ENCODE measurements at regions not wholly inside any gene's neighbourhood (a gene's known extent, or its start where the extent isn't known, plus 50 kb on each side); places are given as distances from the start of the nearest gene placed in this dataset.

DNA sequence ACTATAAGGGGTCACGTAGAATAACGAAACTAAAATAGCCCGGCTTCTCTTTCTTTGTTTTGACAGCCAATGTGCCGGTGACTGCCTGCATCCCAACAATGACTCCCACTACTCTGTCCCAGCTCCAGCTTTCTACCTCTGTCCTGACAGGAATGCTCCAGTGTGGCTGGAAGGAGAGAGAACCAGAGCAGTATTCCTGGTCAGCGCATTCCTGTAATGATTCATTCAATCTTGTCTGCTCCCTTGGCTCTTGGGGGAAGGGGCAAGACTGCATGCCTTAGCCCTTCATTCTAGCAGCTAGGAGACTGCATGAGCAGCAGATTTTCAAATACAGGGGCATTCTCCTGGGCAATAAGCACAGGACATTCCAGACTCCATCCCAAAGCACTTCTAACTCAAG is 132.1 kb upstream of the PRMT6 start:
- Histone ChIP-seq H3K36me3 (no peaks in the 10 kb centered on the region), H3K27me3 (no peaks in the 10 kb centered on the region), H3K4me3 (no peak overlapping the region), H3K4me1 (ENCODE audit: insufficient read depth) (no peaks in the 10 kb centered on the region), H3K9me3 (no peaks in the 10 kb centered on the region), H3K27ac (no peak overlapping the region)
- intact Hi-C loops (cut with DNase I): no loop called here
- WGBS, 3 donors: 14 to 36% (median 18%) methylated on average over 5 of the region's 5 CpGs
- DNase-seq: no peak
- no peak for TF ChIP-seq EP300 (IDR thresholded peaks at IDR 0.05)
- no peak for TF ChIP-seq CTCF (IDR thresholded peaks at IDR 0.05)
- TF ChIP-seq POLR2A (IDR thresholded peaks at IDR 0.05): no peak

DNA sequence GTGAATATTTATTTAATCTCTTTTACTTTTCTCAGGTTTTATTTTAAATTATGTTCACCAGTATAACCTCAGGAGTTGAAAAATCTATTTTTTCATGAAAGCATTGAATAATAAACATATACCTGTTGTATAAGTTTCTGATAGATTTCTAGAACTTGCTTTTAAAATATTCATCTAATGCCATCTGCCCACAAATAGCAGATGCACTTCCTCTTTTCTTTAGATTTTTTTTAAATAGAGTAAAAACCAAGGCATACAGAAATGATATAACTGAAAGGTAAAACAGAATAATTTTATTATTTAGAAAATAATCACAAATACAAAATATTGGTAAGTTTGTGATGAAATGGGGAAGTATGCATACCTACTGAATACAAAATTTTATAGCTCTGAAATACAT is 130.7 kb upstream of the PRMT6 start:
- no peak overlapping the region for H3K4me3 ChIP-seq
- H3K27ac ChIP-seq: no peak overlapping the region
- no peak for DNase-seq
- TF ChIP-seq EP300 (IDR thresholded peaks at IDR 0.05) (no peak), POLR2A (IDR thresholded peaks at IDR 0.05) (no peak), CTCF (IDR thresholded peaks at IDR 0.05) (no peak)
- no peaks in the 10 kb centered on the region for H3K36me3 ChIP-seq
- intact Hi-C loops (cut with DNase I): no loop called here
- no peaks in the 10 kb centered on the region for H3K9me3 ChIP-seq
- H3K4me1 ChIP-seq (ENCODE audit: insufficient read depth): no peaks in the 10 kb centered on the region
- H3K27me3 ChIP-seq: no peaks in the 10 kb centered on the region

DNA sequence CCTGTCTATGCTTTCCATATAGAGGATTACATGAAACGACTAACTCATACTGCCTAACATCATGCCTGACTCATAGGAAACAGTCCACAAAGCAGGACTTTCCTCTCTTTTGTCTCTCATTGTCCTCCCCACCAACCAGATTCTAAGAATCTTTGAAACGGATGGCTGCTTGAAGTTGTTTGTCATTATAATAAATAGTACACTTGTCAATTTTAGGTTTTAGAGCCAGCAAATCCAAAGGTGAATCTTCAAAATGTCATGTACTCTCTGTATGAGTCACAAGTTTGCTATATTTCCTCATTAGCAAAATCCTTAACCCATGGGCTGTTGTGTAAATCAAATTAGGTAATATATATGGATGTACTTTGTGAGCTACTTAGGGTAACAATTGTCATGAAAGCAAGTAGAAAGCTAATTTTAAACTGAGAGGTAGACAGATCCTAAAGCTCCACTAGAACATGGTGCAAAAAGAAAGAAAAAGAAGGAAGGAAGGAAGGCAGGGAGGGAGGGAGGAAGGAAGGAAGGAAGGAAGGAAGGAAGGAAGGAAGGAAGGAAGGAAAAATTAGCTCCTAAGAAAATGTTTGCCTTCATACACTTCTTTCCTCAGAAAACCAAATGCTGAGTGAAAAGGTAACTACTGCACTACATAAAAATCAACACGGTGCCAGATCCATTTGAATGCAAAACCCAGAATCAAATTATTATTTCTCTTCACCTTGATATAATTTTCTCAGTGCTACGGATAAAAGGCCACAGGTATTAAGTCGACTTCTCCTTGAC is 129.5 kb upstream of the PRMT6 start:
- H3K9me3 ChIP-seq: no peaks in the 10 kb centered on the region
- intact Hi-C loops (cut with DNase I): no loop called here
- TF ChIP-seq POLR2A (IDR thresholded peaks at IDR 0.05) (no peak), CTCF (IDR thresholded peaks at IDR 0.05) (no peak), EP300 (IDR thresholded peaks at IDR 0.05) (no peak)
- DNase-seq: no peak
- H3K4me3 ChIP-seq: no peak overlapping the region
- no peaks in the 10 kb centered on the region for H3K36me3 ChIP-seq
- no peaks in the 10 kb centered on the region for H3K4me1 ChIP-seq (ENCODE audit: insufficient read depth)
- H3K27me3 ChIP-seq: no peaks in the 10 kb centered on the region
- 78 to 81% (median 80%) methylated on average over 5 of the region's 5 CpGs for WGBS, 3 donors
- no peak overlapping the region for H3K27ac ChIP-seq

DNA sequence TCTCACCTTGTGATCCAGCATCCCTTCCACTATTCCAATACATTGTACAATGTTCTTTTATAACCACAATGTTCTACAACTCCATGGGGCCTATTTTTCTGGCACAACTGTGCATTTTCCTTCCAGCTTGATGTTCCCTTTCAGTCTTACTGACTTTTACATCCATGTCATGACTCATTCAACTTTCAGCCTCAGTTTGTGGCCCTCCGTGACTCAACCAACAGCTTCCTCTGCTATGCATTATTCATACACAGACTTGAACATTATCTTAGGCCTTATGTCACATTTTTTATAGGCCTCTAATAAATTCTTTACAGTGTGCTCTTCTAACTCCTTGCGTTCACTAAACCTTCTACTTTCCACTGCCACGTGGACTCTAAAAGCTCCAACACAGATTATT is 119.4 kb upstream of the PRMT6 start:
- intact Hi-C loops (cut with DNase I): no loop called here
- WGBS, 3 donors: 53 to 59% (median 58%) methylated on average over 3 of the region's 3 CpGs
- no peaks in the 10 kb centered on the region for H3K36me3 ChIP-seq
- no peaks in the 10 kb centered on the region for H3K4me1 ChIP-seq (ENCODE audit: insufficient read depth)
- no peak overlapping the region for H3K27ac ChIP-seq
- no peak overlapping the region for H3K4me3 ChIP-seq
- TF ChIP-seq POLR2A (IDR thresholded peaks at IDR 0.05): no peak
- TF ChIP-seq CTCF (IDR thresholded peaks at IDR 0.05): no peak
- TF ChIP-seq EP300 (IDR thresholded peaks at IDR 0.05): no peak
- H3K9me3 ChIP-seq: no peaks in the 10 kb centered on the region
- DNase-seq: no peak
- no peaks in the 10 kb centered on the region for H3K27me3 ChIP-seq
